Keratinocyte (primary cell): ENCODE measurements at regions not wholly inside any gene's neighbourhood (a gene's known extent, or its start where the extent isn't known, plus 50 kb on each side); places are given as distances from the start of the nearest gene placed in this dataset.

Source experiments
- EZH2 ChIP-seq: IDR thresholded peaks from one replicate; pipeline ENCODE4 v1.6.1; 2012; ENCODE audit warnings: inconsistent platforms, mild to moderate bottlenecking, low read length, moderate library complexity
- TF ChIP-seq, protein P1 (sequence below), 3 experiments: IDR thresholded peaks in 1 of 3; conservative IDR thresholded peaks in 1 of 3; optimal IDR thresholded peaks in 1 of 3; 2 replicates in 2 of 3; 3 replicates in 1 of 3; pipeline versions ENCODE3 to v1.5.1; 2011; ENCODE audit warnings: low read length in 3 of 3, mild to moderate bottlenecking in 3 of 3, moderate library complexity in 2 of 3, control low read depth in 1 of 3, inconsistent platforms in 1 of 3; ENCODE audit not compliant: insufficient read depth in 2 of 3; ENCODE audit errors: extremely low read depth in 1 of 3

DNA sequence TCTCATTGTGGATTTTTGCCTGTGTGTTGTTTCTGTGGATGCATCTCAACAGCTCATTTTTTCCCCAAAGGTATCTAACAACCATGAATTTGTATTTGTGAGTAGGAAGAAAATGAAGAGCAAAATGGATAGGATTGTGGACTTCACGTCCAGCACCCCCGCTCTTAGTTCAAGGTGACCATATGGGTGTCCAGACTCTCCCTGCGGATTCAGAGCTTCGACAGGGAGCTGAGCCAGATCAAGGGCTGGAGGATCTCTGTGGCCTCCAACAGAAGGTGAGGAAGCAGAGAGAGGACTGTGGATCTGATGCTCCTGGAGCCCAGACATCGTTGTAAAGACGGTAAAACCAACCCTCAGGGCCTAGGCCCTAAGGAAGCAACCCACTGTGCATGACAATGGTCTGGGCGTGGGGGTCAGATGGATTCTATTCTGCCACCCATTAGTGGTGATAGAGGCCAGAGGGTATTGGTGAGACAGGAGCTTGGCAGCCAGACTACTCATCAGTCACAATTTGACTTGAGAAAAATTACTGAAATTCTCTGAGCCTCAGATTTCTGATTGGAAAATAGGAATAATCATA, 659.7 kb upstream of the TMEM132C start:
- TF ChIP-seq, protein P1, sequence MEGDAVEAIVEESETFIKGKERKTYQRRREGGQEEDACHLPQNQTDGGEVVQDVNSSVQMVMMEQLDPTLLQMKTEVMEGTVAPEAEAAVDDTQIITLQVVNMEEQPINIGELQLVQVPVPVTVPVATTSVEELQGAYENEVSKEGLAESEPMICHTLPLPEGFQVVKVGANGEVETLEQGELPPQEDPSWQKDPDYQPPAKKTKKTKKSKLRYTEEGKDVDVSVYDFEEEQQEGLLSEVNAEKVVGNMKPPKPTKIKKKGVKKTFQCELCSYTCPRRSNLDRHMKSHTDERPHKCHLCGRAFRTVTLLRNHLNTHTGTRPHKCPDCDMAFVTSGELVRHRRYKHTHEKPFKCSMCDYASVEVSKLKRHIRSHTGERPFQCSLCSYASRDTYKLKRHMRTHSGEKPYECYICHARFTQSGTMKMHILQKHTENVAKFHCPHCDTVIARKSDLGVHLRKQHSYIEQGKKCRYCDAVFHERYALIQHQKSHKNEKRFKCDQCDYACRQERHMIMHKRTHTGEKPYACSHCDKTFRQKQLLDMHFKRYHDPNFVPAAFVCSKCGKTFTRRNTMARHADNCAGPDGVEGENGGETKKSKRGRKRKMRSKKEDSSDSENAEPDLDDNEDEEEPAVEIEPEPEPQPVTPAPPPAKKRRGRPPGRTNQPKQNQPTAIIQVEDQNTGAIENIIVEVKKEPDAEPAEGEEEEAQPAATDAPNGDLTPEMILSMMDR (optimal IDR thresholded peaks at IDR 0.05 in 1 of 3, IDR thresholded peaks at IDR 0.05 in 1 of 3, conservative IDR thresholded peaks at IDR 0.05 in 1 of 3; ENCODE audit: extremely low read depth in 1 of 3, insufficient read depth in 2 of 3, low read length in 3 of 3) = no peak
- TF ChIP-seq EZH2 = no peak
